Activated naive CD4-positive, alpha-beta T cell treated with anti-CD3 and anti-CD28 coated beads, Interleukin-2, amount 10 ng/mL, durations not matched to agents 7 days and 5 days (primary cell): ENCODE measurements at regions not wholly inside any gene's neighbourhood (a gene's known extent, or its start where the extent isn't known, plus 50 kb on each side); places are given as distances from the start of the nearest gene placed in this dataset.
A peak's percentile ranks its signal among the peaks of the same experiment; 100 is the strongest.

Source experiments
- CTCF ChIA-PET: fragments of 350-600 bp; sonication (Branson Sonifier 250); formaldehyde crosslinking; loops from one replicate; lab custom pipeline; 2021; ENCODE audit warnings: antibody characterized with exemption; lab: Charles Lee
- DNase-seq: peaks from one replicate; pipeline ENCODE4 v3.0.0-alpha.2; 2020
- H3K27ac Mint-ChIP-seq: one replicate; pipeline ENCODE4 v1.8.0; 2021; ENCODE audit warnings: mild to moderate bottlenecking, moderate library complexity, mixed read lengths
- H3K27me3 Mint-ChIP-seq: one replicate; pipeline ENCODE4 v1.8.0; 2021; ENCODE audit warnings: mild to moderate bottlenecking, mixed read lengths
- H3K36me3 Mint-ChIP-seq: one replicate; pipeline ENCODE4 v1.8.0; 2021; ENCODE audit warnings: mixed read lengths
- H3K4me1 Mint-ChIP-seq: one replicate; pipeline ENCODE4 v1.8.0; 2021; ENCODE audit warnings: mixed read lengths
- H3K4me3 Mint-ChIP-seq: one replicate; pipeline ENCODE4 v1.8.0; 2021; ENCODE audit warnings: mild to moderate bottlenecking, moderate library complexity, mixed read lengths
- H3K9me3 Mint-ChIP-seq: one replicate; pipeline ENCODE4 v1.8.0; 2021; ENCODE audit warnings: mixed read lengths

DNA sequence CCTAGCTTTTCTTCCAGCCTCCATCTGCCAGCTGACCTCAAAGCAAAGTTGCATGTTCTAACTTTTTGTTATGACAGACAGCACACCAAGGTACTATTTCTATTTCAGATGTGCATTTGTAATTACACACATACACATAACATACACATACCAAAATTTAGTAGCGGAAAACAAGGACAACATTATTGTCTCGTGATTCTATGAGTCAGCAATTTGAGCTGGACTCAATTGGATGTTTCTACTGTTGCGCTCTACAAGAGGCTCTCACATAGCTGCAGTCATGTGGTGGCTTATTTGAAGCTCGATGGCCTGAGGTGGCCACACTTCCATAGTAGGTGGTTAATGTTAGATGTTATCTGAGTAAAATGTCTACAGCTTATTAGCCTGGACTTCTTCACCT is 1010.1 kb upstream of the B3GALT2 start:
- H3K27ac Mint-ChIP-seq, result no peak overlapping the region
- CTCF ChIA-PET, result no interaction called here
- no peaks in the 10 kb centered on the region for H3K27me3 Mint-ChIP-seq

DNA sequence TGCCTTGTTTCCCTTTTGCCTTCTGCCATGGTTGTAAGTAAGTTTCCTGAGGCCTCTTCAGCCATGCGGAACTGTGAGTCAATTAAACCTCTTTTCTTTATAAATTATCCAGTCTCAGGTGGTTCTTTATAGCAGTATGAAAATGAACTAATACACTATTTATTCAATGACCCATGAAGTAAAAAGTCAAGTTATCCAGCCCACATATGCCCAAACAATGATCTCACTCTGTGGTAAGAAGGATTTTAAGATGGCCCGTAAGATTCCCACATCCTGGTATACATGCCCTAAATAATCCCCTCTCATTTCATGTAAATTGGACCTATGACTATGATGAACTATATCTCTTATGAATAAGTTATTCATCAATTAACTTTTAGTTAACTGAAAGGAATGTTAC is 1008.3 kb upstream of the B3GALT2 start:
- no peaks in the 10 kb centered on the region for H3K4me1 Mint-ChIP-seq
- CTCF ChIA-PET, result no interaction called here
- H3K27me3 Mint-ChIP-seq, result no peaks in the 10 kb centered on the region
- no peak for DNase-seq
- no peaks in the 10 kb centered on the region for H3K36me3 Mint-ChIP-seq
- H3K27ac Mint-ChIP-seq, result no peak overlapping the region
- H3K4me3 Mint-ChIP-seq, result no peak overlapping the region
- H3K9me3 Mint-ChIP-seq, result no peaks in the 10 kb centered on the region

More for the DNA sequence above, 1010.1 kb upstream of the B3GALT2 start:
- Mint-ChIP-seq H3K36me3 (no peaks in the 10 kb centered on the region), H3K9me3 (no peaks in the 10 kb centered on the region), H3K4me1 (no peaks in the 10 kb centered on the region), H3K4me3 (no peak overlapping the region)
- DNase-seq, result no peak

DNA sequence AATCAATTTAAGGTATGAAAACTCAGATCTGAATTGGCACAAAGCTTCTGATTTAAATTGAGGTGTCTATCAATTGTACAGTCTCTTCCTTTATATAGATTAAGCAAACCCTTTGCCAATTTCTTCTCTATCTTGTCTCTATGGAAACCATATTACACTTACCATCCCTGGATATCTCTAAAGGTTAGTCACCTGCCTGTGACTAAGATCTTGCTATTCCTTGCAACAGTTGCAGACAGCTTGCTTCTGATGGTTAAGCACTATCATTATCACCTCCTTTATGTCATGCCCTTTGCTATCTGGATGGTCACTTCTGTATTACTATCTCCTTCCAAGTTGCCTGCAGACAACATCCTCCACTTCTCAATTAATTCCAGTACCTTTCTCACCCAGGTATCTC is 998.6 kb upstream of the B3GALT2 start:
- CTCF ChIA-PET, result no interaction called here
- Mint-ChIP-seq H3K4me3 (no peak overlapping the region), H3K27ac (no peak overlapping the region), H3K36me3 (no peaks in the 10 kb centered on the region), H3K9me3 (no peaks in the 10 kb centered on the region), H3K4me1 (no peaks in the 10 kb centered on the region), H3K27me3 (no peaks in the 10 kb centered on the region)
- DNase-seq, result no peak

DNA sequence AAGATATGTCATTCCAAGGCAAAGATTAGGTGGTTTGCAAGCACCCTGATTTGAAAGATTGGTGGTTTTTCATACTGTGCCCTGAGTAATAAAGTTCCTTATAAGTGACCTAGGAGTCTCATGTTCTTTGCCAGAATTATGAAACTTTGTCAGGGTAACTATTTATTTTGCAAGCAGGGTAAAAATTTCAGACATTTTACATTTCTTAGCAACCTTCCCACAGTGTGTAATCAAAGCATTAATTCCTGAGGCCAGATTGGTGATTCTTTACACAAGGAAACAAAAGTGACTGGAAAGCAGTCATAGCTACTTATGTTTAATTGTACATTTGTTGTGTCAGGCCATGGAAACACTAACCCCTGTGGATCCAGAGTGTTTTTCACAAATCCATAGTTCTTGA is 998.0 kb upstream of the B3GALT2 start:
- no peak overlapping the region for H3K27ac Mint-ChIP-seq
- H3K9me3 Mint-ChIP-seq, result no peaks in the 10 kb centered on the region
- H3K4me3 Mint-ChIP-seq, result no peak overlapping the region
- H3K27me3 Mint-ChIP-seq, result no peaks in the 10 kb centered on the region
- H3K4me1 Mint-ChIP-seq, result no peaks in the 10 kb centered on the region
- CTCF ChIA-PET, result no interaction called here
- DNase-seq, result no peak
- H3K36me3 Mint-ChIP-seq, result no peaks in the 10 kb centered on the region

DNA sequence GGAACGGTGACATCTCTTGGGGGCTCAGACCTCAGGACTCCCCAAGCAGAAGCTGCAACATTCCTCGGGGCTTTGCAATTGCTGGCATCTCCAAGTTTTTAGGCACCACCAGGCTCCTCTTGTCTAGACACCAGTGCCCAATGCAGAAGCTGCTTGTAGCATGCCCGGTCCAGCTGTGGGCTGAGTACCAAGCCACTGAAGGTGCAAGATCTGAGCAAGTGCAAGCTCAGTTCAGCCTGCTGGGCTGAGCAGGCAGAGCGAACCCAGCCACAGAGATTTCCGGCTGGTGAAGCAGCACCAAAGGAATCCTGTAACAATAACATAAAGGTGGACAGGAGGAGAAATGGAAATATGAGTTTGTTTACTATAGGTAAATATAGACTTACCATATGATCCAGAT is 995.4 kb upstream of the B3GALT2 start:
- no peaks in the 10 kb centered on the region for H3K9me3 Mint-ChIP-seq
- no peak overlapping the region for H3K4me3 Mint-ChIP-seq
- CTCF ChIA-PET, result no interaction called here
- no peaks in the 10 kb centered on the region for H3K36me3 Mint-ChIP-seq
- H3K27me3 Mint-ChIP-seq, result no peaks in the 10 kb centered on the region
- DNase-seq, result no peak
- no peaks in the 10 kb centered on the region for H3K4me1 Mint-ChIP-seq
- H3K27ac Mint-ChIP-seq, result no peak overlapping the region

DNA sequence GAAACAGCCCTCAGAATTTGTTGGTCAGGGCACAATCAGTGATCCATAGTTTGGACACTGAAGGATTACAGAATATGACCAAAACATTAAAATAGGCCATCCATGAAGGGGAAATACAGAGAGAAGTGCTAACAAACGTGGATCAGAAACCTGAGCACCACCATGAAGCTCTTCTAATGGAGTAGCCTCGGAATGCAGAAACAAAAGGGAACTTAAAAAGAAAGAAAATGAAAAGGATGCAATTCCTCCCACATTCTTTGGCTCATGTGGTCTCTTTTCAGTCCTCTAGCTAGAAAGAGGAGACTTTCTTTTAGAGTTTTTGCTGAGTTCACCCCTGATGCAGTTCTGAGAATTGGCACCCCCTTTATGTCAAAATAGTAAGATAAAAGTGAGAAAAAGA is 989.8 kb upstream of the B3GALT2 start:
- no peak overlapping the region for H3K27ac Mint-ChIP-seq
- no peaks in the 10 kb centered on the region for H3K36me3 Mint-ChIP-seq
- CTCF ChIA-PET, result no interaction called here
- no peaks in the 10 kb centered on the region for H3K9me3 Mint-ChIP-seq
- H3K4me3 Mint-ChIP-seq, result no peak overlapping the region
- H3K27me3 Mint-ChIP-seq, result no peaks in the 10 kb centered on the region
- DNase-seq, result no peak
- no peaks in the 10 kb centered on the region for H3K4me1 Mint-ChIP-seq

DNA sequence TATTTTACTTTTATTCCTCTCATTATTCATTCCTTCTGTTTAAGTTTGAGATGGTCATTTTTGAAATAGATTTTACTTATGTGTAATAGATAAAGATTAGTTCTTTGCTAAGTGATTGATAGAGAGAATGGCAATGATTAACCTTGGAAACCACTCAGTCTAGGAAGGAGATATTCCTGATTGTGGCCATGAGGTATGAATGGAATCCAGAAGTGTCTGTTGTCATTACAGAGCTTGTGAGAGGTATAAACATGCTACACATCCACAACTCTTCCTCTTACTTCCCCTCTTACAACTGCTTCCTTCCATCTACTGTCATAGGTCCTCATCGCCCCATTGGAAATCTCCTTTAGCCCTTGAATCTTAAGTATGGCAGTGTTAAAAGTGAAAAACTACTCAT is 988.8 kb upstream of the B3GALT2 start:
- Mint-ChIP-seq H3K27me3 (no peaks in the 10 kb centered on the region), H3K4me3 (no peak overlapping the region), H3K27ac (no peak overlapping the region), H3K4me1 (no peaks in the 10 kb centered on the region), H3K36me3 (no peaks in the 10 kb centered on the region), H3K9me3 (no peaks in the 10 kb centered on the region)
- CTCF ChIA-PET, result interaction anchor here (0.6 kb wide), 1 partner anchor 1468 kb away, joined by 3 read pairs; no protein-coding TSS in a partner anchor
- no peak for DNase-seq

DNA sequence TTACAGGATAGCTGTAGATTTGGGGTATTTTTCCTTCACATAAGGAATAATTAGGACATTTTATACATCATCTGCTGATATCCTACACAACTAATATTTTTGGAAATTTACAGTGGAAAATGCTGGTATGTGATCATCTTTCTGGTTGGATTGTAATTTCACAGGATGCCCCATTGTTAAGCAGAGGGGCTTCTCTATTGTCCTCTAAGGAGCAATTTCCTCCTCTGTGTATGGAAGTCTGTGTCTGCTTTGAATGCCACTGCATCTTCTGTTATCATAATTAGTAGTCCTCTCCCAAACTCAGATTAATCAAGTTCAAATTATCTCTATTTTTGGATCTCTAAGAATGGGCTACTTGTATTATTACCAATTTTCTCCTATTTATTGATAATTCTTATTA is 988.1 kb upstream of the B3GALT2 start:
- H3K27ac Mint-ChIP-seq, result no peak overlapping the region
- CTCF ChIA-PET, result no interaction called here
- H3K27me3 Mint-ChIP-seq, result no peaks in the 10 kb centered on the region
- no peaks in the 10 kb centered on the region for H3K4me1 Mint-ChIP-seq
- H3K36me3 Mint-ChIP-seq, result no peaks in the 10 kb centered on the region
- H3K9me3 Mint-ChIP-seq, result no peaks in the 10 kb centered on the region
- no peak for DNase-seq
- no peak overlapping the region for H3K4me3 Mint-ChIP-seq

DNA sequence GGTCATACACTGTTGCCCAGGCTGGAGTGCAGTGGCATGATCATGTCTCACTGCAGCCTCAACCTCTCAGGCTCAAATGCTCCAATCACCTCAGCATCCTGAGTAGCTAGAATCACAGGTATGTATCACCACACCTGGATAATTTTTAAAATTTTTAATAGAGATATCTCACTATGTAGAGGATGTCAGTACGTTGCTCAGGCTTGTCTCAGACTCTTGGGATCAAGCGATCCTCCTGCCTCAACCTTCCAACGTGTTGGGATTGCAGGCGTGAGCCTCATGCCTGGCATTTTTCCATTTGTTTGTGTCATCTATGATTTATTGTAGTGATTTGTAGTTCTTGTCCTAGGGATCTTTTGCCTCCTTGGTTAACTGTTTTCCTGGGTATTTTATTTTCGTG is 985.2 kb upstream of the B3GALT2 start:
- Mint-ChIP-seq H3K36me3 (no peaks in the 10 kb centered on the region), H3K9me3 (peaks cover 1% of the 10 kb centered on the region), H3K27me3 (no peaks in the 10 kb centered on the region), H3K27ac (no peak overlapping the region), H3K4me1 (no peaks in the 10 kb centered on the region), H3K4me3 (no peak overlapping the region)
- CTCF ChIA-PET, result no interaction called here
- DNase-seq, result no peak

DNA sequence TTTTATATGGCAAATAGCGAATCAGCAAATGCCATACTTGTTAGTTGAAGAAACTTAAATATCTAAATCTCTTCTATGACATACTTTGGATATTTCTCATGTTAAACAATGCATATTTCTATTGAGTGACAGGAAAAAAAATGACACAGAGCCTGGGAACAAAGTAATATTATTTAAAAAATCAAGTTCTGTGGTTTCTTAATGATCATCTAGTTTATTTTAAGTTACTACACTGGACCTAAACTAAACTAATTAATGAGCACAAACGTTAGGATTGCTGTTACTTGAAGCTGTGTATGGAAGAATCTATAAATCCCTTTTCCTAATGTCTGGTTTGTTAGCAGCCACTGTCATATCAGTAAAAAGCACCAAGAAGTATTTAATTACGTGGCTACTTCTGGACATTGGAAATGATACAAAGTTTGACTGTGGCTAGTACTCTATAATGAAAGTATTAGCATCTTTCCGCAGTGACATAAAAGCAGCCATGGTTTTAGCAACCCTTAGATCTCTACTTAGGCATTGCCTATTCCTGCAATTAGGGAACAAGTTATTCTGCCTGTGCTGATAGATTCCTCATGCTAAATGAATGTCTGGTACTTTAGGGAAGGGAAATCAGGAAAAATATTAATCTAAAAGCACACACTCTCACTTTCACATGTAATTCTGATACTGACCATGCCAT is 981.7 kb upstream of the B3GALT2 start:
- peaks cover 1% of the 10 kb centered on the region for H3K9me3 Mint-ChIP-seq
- no peaks in the 10 kb centered on the region for H3K36me3 Mint-ChIP-seq
- DNase-seq, result no peak
- no peaks in the 10 kb centered on the region for H3K4me1 Mint-ChIP-seq
- no peak overlapping the region for H3K27ac Mint-ChIP-seq
- H3K27me3 Mint-ChIP-seq, result no peaks in the 10 kb centered on the region
- H3K4me3 Mint-ChIP-seq, result no peak overlapping the region
- CTCF ChIA-PET, result no interaction called here

DNA sequence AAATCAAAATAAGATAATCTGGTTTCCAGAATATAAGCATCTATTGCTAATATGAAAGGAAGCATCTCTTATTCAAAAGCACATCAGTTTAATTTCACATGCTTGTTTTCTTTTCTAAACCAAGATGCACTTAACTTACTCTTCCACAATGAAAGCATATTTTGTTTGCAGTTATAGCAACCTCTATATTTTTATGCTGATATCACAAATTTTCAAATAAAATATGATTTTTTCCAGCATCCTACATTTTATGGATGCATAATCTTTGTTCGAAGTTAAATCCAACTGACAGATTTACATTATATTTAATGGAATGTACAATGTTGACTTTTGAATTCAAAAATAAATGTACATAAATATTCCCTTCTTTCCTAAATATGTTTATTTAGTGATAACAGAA is 978.3 kb upstream of the B3GALT2 start:
- no peaks in the 10 kb centered on the region for H3K36me3 Mint-ChIP-seq
- H3K4me3 Mint-ChIP-seq, result no peak overlapping the region
- no peaks in the 10 kb centered on the region for H3K4me1 Mint-ChIP-seq
- no peaks in the 10 kb centered on the region for H3K27me3 Mint-ChIP-seq
- H3K9me3 Mint-ChIP-seq, result peaks cover 1% of the 10 kb centered on the region
- no peak for DNase-seq
- CTCF ChIA-PET, result no interaction called here
- H3K27ac Mint-ChIP-seq, result no peak overlapping the region

DNA sequence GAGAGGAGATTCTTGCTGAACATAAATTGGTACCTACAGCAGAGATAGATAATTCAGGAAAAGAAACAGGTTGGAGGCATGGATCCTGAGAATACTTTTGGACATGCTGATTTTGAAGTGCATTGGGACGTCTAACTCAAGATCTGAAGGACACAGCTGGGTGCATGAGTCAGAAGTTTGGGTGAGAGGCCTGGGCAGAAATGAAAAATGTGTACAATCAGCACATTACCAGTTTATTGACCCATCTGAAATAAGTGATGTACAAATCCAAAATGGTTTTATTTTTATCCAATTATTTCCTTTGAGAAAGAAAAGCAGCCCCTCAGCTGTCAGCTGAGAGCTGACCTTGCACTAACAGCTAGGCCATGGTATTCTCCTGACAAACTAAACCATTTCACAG is 975.2 kb upstream of the B3GALT2 start:
- H3K4me1 Mint-ChIP-seq, result no peaks in the 10 kb centered on the region
- H3K36me3 Mint-ChIP-seq, result no peaks in the 10 kb centered on the region
- no peak for DNase-seq
- H3K27ac Mint-ChIP-seq, result no peak overlapping the region
- H3K9me3 Mint-ChIP-seq, result peaks cover 5% of the 10 kb centered on the region
- CTCF ChIA-PET, result no interaction called here
- no peak overlapping the region for H3K4me3 Mint-ChIP-seq
- H3K27me3 Mint-ChIP-seq, result no peaks in the 10 kb centered on the region

DNA sequence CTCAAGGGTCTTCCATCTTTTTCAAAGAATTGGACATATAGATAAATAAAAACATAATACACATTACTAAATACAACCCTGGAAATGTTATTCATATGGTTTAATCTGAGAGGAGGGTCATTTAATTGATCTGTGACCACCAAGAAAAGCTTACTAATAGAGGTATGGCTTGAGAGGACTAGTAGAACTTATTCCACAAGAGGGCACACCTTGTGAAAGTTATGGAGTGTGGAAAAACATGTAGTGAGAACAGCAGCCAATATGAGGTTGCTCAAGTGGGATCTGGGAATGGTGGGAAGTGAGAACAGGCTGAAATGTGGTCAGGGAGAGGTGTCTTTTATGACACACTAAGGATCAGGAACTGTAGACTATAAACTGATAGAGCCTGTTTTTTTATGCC is 973.5 kb upstream of the B3GALT2 start:
- Mint-ChIP-seq H3K27me3 (no peaks in the 10 kb centered on the region), H3K4me1 (no peaks in the 10 kb centered on the region), H3K4me3 (no peak overlapping the region), H3K36me3 (no peaks in the 10 kb centered on the region), H3K9me3 (peaks cover 5% of the 10 kb centered on the region), H3K27ac (no peak overlapping the region)
- DNase-seq, result no peak
- CTCF ChIA-PET, result no interaction called here

DNA sequence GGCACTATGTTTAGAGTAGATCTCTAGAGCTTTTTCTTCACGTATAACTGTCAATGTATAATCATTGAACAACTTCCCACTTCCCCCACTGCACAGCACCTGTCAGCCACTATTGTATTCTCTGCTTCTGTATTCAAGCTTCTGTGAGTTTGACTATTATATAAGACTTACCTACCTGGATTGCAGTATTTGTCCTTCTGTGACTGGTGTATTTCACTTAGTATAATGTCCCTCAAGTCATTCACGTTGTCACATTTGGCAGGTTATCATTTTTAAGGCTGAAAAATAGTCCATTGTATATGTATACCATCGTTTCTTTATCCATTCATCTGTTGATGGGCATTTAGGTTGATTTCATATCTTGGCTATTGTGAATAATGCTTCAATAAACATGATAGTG is 969.5 kb upstream of the B3GALT2 start:
- Mint-ChIP-seq H3K9me3 (peaks cover 5% of the 10 kb centered on the region), H3K4me1 (peaks cover 9% of the 10 kb centered on the region), H3K27ac (no peak overlapping the region), H3K27me3 (no peaks in the 10 kb centered on the region), H3K36me3 (no peaks in the 10 kb centered on the region), H3K4me3 (no peak overlapping the region)
- CTCF ChIA-PET, result no interaction called here
- DNase-seq, result no peak

DNA sequence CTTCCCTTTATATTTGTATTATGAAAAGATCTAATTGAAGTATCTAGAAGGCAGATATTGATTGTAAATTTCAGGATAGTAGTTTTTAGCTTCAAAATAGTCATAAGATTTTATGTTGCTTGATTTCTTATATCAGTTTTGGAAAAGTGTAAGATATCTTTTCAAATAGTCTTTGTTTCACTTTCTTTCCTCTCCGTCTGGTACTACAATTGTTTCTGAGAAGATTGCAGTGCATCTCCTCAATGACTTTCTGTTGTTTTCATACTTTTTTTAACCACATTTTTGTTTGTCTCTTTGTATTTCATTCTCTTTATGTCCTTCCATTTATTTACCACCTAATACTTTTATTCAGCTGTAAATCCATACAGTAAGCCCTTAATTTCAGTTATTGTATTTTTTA is 964.6 kb upstream of the B3GALT2 start:
- no peaks in the 10 kb centered on the region for H3K27me3 Mint-ChIP-seq
- peak overlapping the region; percentile 66 for H3K4me3 Mint-ChIP-seq
- peak overlapping the region; percentile 73 for H3K27ac Mint-ChIP-seq
- DNase-seq, result no peak
- no peaks in the 10 kb centered on the region for H3K9me3 Mint-ChIP-seq
- no peaks in the 10 kb centered on the region for H3K36me3 Mint-ChIP-seq
- CTCF ChIA-PET, result no interaction called here
- H3K4me1 Mint-ChIP-seq, result peaks cover 13% of the 10 kb centered on the region

DNA sequence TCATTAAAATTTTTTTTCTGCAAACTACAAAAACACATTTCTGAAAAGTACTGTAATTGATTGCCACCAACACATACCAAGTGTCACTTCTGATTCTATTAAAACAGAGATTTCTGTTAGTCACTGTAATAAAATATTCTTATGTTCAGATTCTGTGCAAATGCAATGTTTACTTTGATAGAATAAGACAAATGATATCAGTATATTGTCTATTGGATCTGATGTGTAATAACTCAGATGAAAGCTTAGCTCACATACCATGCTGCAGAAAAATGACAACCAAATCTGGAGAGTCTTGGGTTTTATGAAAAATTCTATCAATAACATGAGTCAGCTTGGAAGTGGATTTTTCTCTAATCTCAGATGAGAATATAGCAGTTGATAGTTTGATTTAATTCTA is 963.8 kb upstream of the B3GALT2 start:
- DNase-seq, result no peak
- Mint-ChIP-seq H3K27me3 (no peaks in the 10 kb centered on the region), H3K27ac (no peak overlapping the region), H3K9me3 (no peaks in the 10 kb centered on the region), H3K4me1 (peaks cover 13% of the 10 kb centered on the region), H3K36me3 (no peaks in the 10 kb centered on the region), H3K4me3 (peak overlapping the region; percentile 15)
- CTCF ChIA-PET, result interaction anchor here (0.6 kb wide), 1 partner anchor 1007 kb away, joined by 3 read pairs; no protein-coding TSS in a partner anchor
